ENCODE measurements at regions not wholly inside any gene's neighbourhood (a gene's known extent, or its start where the extent isn't known, plus 50 kb on each side); places are given as distances from the start of the nearest gene placed in this dataset.

DNA sequence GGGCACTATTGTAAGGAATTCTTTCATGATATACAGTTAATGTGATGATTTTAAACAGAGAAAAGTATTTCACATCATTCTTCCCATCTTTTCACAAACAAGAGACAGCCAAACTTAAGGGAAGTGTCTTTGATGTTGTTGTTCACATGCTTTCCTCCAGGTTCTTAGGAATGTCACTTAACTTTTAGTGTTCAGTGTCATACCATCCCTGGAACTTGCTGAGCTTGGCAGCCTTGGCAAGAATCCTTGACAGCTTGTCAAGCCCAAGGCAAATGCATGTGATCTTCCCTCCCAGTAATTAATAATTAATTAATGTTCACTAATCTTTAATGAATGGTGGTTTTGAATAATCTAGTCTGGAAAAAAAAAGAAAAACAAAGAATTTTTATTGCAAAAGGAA is 727.9 kb upstream of the PRR20A start:
- no peak for TF ChIP-seq CTCF (IDR thresholded peaks at IDR 0.05)
- TF ChIP-seq POLR2A (IDR thresholded peaks at IDR 0.05): no peak
- TF ChIP-seq EP300 (IDR thresholded peaks at IDR 0.05): no peak

Measured in tibial nerve (tissue), 4 donors.